ENCODE measurements at regions not wholly inside any gene's neighbourhood (a gene's known extent, or its start where the extent isn't known, plus 50 kb on each side); places are given as distances from the start of the nearest gene placed in this dataset.
"Not testable (repeated sequence)": the region's sequence is repeated elsewhere in the genome, so short reads cannot be mapped to it uniquely, and the experiment has no call there.

DNA sequence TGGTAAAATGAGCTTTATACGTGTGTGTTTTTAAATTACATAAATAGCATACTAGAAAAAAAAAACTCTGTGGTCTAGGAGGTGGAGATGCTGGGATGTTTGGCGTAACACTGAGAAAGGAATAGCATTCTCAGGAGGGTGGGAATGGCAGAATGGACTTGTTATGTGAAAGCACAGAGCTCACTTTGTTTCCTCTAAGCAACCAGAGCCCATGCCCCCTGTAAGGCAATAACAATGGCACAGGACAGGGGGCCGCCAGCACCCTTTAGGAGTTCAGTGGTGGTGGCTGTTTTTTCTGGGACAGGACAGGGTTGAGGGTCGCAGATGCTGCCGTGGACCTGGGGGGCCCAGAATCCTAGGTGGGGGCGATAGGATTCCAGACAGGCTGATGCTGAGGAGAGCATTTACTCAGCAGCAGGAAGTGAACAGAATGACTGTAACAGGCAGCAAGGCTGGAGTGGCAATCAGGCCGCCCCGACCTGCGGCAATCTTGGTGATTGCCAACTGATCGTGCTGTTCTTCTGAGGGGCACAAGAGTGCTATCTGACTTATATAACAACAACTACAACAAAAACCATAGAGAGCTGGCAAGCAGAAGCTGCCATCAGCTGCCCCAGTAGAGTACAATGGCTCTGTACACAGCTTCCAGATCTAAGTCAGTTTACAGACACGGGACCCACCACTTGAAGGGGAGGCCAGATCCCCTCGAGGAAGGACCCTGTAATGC is 160.4 kb downstream of the UACA start:
- no peak for DNase-seq (ENCODE audit: low spot score)

DNA sequence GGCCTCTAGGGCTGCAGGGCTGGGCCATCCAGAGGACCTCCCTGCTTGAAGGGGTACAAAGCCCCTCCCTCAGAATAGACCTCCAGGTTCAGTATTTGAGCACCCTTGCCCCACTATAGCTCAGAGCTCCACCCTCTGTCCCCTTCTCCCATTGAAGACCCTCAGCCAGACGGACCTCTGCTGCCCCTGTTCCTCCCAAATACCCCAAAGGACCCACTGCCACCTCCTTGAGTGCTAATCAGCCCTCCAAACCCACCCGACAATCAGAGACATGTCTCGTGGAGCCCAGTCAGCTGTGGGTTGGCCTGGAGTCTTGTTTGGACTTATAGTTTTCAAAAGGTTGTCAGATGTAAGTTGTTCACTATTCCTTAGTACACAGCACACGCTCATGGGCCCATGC is 161.1 kb downstream of the UACA start:
- no peak for DNase-seq (ENCODE audit: low spot score)

DNA sequence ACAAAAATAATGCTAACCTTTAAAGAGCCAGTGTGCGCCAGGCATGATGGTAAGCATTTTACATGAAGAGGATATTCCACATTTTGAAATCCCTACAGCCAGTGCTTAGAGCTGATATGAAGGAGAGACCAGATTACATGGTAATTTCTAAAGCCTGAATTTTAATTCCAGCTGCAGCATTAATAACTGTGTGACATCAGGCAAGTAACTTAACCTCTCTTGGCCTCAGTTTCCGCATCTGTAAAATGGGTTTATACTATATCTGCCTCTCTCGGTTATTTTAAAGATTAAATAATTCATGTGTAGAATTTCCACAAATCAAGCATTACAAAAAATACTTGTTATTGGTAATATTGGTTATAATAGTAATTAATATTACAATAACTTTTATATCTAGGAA is 165.4 kb downstream of the UACA start:
- DNase-seq (ENCODE audit: low spot score) = no peak

DNA sequence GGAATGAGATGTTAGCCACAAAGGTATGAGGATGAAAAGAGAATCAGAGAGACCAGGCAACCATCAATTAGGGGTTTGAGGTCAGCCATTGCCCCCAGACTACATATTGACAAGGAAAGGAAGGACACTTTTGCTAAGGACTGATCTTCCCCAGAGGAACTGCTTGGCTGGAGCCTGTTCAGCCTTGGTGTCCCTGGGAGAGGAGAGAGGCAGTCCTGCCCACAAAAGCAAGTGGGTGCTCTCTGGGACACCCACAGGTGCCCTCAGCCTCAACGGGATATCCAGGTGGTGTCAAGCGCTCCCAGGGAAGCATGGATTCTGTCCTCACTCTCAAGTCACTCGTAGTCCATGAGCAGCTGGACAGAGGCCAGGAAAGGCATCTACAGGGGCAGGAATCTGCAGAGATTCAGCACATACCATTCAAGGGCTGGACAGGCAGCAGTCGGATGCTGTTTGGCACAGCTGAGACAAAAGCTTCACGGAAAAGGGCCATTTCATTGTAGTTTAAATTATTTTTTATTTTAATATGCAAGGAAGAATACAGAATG is 166.2 kb downstream of the UACA start:
- no peak for DNase-seq (ENCODE audit: low spot score)

DNA sequence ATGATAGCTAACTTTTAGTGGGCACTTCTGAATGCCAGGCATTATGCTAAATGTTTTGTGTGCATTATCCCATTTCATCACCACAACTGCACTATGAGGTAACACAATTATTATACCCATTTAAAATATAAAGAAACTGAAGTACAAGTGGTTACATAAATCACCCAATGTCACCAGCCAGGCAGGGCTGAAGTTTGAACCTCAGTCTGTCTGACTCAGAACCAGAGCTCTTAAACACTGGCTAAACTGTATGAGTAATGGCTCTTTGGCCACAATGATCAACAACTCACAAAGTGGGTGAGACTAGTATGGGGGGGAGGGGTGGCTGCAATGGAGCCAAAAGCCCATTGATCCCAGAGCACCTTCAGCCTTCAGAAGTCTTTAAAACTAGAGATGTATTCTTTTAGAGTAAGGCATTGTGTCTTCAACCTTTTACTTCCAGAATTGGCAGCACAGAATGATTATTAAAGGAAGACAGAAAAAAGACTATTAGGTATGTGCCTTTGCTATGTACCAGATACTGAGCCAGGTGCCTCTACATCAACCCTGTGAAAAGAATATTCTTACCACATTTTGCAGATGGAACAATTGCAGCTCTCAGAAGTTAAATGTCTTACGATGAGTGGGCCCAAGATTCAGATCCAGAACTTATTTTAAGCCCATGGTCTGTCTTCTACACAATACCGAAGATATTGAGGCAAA is 166.9 kb downstream of the UACA start:
- peak; percentile 77 for DNase-seq (ENCODE audit: low spot score)

DNA sequence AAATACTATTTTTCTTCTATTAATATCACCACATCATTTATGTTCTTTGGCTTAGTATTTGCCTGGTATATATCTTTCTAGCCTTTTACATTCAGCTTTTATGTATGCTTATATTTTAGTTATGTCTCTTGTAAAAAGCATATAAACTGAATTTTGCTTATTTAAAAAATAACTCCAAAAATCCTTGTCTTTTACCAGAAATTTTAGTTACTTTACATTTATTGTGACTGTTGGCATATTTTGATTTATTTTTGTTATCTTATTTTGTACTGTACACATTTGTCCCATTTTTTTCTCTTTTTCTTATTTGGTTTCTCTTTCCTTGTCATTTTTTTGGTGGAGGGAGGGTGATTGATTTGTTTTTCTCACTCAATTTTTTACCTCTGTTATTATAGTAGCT is 169.6 kb downstream of the UACA start:
- DNase-seq (ENCODE audit: low spot score) = no peak

DNA sequence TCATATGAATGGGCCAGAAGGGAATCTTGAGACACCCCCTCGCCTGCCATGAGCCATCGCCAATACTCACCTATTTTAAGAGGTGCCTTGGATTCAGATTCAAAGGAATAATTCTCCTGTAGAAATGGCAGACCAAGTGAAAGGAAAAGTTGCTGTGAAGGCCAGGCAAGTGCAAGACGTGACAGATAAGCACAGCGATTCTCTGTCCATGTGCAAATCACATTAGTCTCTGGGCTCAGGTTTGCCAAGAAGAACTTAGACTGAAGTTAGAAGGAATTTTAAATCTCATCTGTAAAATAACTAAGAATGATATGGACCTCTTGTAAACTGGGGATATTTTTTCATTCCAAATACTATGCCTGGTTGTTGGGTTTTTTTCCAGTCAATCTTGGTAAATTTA is 173.6 kb downstream of the UACA start:
- no peak for DNase-seq (ENCODE audit: low spot score)

DNA sequence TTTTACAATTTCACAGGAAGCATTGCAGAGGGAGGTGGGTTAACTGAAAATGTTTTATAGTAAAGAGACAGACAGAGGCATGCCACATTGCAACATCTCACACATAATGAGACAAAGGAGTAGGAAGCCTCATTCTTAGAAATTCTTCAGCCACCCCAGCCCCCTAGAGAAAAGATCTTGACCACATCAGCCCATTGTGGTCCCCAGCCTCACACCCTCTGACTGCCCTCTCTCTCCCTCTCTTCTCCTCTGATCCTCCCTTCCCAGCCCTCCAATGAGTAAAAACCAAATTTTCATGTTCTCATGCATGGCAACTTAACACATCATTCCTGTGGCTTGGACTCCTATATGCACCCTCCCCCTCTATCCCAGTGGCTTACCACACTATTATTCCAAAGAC is 174.1 kb downstream of the UACA start:
- peak; percentile 42 for DNase-seq (ENCODE audit: low spot score)

DNA sequence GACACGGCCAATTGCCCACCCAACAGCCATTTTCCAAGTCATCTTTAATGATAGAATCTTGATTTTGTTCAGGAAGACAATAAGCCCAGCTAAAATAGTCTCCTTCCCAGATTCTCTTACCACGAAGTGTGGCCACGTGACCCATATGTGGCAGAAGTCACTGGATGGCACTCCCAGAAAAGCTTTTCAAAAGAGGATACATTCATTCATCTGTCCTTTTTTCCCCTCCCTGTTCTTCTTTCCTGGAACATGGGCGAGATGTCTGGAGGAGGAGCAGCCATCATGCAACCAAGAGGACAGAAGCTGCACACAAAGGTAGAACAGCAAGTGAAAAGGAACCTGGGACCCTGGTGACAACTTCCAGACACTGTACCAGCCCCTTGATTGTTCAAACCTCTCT is 174.7 kb downstream of the UACA start:
- no peak for DNase-seq (ENCODE audit: low spot score)

DNA sequence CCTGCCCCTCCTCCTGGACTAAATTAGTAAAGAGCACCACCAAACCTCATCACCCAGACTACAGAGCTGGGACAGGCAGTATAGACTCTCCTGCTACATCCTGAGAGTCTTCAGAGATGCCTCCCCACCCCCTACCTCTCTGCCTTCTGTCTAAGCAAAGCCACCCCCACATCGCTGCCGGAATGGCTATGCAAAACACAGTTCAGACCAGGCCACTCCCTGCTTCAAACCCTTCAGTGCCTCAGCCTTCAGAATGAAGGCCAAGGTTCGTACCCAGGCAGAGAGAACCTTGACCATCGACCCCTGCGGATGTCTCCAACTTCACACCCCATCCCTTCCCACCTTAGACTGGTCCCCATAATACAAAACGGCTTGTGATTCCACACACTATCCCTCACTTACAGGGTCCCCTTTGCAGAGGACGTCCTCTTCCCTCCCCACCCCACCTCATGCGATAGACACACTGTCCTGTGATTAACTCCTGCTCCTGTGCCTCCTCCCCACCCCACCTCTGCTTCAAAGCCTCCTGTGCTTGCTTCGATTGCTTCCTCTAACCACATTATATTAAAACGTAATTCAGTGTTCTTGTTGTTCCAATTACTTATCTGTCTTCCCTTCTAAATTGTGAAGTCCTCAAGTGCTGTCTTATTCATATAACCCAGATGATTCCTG is 175.3 kb downstream of the UACA start:
- DNase-seq (ENCODE audit: low spot score) = no peak

DNA sequence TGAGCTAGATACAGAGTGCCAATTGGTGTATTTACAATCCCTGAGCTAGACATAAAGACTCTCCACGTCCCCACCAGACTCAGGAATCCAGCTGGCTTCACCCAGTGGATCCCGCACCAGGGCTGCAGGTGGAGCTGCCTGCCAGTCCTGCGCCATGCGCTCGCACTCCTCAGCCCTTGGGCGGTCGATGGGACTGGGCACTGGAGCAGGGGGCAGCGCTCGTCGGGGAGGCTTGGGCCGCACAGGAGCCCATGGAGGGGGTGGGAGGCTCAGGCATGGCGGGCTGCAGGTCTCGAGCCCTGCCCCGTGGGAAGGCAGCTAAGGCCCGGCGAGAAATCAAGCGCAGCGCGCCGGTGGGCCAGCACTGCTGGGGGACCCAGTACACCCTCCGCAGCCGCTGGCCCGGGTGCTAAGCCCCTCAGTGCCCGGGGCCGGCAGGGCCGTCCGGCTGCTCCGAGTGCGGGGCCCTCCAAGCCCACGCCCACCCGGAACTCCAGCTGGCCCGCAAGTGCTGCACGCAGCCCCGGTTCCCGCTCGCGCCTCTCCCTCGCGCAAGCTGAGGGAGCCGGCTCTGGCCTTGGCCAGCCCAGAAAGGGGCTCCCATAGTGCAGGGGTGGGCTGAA is 176.2 kb downstream of the UACA start:
- not testable (repeated sequence) for DNase-seq (ENCODE audit: low spot score)

DNA sequence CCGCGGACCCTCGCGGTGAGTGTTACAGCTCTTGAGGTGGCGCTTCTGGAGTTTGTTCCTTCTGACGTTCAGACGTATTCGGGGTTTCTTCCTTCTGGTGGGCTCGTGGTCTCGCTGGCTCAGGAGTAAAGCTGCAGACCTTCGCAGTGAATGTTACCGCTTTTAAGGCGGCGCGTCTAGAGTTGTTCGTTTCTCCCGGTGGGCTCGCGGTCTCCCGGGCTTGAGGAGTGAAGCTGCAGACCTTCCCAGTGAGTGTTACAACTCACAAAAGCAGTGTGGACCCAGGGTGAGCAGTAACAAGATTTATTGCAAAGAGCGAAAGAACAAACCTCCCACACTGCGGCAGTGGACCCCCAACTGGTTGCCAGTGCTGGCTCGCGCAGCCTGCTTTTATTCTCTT is 177.1 kb downstream of the UACA start:
- no peak for DNase-seq (ENCODE audit: low spot score)

DNA sequence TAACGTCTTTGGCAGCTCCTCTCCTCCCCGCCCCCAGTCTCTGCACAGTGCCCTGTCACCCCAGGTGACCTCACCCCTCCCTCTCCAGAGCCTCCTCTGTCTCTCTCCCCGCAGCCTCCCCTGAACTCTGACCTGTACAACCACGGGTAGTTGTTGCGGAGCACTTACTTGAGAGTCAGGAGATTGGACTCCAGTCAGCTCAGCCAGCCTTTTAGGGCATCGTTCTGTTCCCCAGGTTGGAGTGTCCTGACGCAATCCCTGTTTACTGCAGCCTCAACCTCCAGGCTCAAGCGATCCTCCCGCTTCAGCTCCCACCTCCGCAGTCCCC is 177.7 kb downstream of the UACA start:
- no peak for DNase-seq (ENCODE audit: low spot score)

DNA sequence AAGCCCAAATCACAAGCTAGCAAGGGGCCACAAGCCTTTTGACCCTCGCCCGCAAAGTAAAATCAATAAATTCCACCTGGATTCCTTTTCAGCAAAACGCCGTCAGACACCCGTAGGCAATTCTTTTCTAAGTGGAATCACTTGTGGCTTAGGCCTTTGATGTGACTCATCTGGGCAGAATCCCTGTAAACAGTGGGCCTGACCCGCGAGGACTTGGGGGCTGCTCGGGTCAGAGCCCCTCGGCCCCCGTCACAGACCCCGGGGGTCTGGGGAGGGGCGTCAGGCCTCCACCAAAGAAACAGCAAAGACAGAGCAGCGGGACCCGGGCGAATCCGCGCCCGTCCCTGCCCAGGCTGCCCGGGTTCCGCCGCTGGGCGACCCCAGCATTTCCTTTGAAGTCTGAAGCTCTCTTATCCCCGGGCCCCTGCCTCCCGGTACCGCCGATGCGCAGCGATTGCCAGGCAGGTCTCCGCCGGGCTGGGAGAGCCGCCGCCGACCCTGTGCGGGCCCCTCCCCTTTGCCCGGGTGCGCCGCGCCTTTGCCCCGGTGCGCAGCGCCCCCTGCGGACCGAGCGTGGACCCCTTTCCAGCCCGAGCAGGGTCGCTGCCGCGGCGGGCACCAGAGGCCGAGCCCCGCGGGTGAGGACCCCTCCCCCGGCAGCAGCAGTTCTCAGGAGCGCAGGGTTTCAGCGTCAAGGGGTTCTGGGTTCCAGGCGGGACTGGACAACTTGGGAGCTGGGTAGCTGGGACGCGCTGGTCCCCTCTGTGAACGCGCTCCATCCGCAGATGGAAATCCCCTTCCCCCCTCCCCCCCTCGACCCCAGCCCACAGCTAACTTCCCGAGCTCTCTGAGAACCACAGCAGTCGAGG is 178.3 kb downstream of the UACA start:
- peak; percentile 85 for DNase-seq (ENCODE audit: low spot score)

DNA sequence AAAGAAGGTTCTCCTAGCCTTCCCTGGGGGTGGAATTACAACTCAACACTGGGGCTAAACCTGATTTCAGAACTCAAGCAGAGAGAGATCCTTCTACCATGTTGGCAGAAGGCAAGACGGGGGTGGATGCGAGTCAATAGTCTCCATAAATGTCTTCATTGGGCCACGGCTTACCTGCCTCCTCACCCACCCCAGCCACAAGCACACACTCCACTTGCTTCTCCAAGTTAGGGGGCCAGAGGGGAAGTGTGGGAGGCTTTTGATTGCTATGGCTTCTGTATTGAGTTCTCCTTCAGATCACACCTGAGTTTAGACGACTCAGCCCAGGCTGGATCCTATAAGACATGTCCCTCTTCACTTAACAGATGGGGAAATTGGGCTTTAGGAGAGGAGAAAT is 178.9 kb downstream of the UACA start:
- DNase-seq (ENCODE audit: low spot score) = no peak

DNA sequence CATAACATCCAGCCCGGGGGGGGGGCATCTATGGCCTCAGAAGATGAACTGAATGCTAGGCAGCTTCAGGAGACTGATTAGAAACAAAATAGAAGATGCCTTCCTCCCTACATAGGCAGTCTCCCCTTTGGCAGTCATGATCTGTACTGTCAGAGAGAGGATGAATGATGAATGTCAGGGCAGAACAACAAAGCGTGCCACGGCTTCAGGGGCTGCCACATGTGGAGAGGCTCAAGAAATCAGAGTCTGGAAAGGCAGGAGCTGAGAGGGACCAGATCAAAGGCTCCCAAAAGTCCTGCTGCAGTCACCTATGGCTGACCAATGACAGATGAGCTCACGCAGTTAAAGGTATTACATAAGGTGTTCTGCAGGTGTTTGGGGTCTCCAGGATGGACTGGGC is 180.4 kb downstream of the UACA start:
- no peak for DNase-seq (ENCODE audit: low spot score)

DNA sequence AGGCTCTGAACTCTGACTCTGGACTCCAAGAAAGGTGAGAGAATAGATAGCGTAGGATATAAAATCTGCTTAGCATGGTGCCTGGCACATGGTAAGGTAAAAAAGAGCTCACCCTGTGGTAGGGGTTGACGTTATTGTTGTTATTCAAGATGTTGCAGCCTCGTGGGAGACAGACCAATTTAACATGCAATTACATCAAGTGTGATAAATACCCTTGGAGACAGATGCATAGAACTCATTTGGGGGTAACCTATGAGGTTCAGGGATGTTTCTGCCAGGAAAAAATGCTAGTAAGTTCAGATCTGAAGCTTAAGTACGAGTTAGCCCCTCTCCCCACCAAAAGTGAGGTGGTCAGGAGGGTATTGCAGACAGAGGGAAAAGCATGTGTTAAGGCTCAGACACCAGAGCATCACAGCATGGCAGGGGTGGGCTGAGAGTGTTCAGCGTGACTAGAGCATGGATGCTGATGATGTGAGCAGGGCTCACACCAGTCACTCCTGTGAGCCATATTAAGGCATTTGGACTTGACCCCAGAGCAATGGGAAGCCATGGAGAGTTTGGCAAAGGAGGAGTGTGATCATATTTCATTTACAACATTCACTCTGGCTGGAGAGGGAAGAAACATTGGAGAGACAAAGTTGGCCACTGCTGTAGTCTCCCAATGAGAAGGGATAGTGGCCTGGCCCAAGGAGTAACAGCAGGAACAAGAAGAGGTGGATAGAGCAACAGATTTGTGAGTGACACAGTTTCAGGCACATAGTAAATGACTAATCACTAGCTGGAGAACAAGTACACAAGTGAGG is 181.0 kb downstream of the UACA start:
- no peak for DNase-seq (ENCODE audit: low spot score)

DNA sequence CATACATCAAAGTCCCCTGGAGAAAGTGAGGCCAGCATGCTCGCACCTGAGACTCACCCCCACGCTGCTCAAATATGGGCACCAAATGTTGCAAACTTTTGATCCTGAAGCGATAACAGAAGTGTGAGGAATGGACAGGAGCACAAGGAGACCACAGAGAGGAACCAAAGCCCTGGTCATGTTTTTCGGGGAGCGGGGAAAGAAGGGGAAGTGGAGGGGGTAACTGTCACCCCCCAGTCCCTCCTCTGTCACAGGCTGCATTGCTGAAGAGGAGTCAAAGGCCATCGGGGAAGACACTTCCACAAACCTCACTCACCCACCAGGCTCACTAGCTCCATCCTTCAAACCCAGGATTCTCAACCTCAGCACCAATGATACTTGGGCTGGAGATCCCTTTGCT is 182.4 kb downstream of the UACA start:
- DNase-seq (ENCODE audit: low spot score) = no peak

DNA sequence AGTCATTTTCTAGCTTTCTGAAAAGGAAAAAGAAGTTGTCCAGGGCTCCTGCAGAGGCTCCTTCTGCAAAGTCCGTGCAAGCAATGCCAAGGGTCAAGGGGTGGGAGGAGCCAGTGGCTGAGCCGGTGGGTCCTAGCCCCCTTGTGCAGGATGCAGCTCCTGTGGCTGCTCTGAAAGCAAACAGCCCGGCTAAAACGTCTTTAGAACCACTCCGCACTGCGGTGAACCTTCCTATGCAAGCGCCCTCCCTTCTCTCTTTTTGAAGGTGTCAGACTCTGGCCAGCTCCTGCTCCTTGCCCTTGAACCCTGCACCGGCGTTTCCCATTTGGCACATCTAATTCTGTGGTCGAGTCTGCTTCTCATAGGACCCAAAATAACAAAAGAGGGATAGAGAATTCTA is 183.1 kb downstream of the UACA start:
- no peak for DNase-seq (ENCODE audit: low spot score)

DNA sequence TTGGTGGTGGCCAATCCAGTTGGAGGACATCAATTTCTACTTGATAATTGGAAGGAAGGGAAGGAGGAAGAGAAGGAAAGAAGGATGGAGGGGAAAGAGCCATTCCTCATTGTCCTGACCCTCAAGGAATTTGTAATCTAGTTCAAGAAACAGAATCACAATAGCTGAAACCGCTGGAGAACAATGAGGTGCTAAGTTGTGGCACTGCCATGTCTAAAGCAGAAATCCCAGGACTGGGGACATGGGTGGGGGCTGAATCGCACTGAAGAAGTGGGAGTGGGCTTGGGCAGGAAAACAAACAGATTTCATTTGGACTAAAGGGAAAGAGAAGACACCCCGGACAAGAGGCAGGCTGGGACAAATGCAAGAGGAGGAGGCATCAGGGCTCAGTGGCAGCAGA is 183.6 kb downstream of the UACA start:
- DNase-seq (ENCODE audit: low spot score) = no peak

DNA sequence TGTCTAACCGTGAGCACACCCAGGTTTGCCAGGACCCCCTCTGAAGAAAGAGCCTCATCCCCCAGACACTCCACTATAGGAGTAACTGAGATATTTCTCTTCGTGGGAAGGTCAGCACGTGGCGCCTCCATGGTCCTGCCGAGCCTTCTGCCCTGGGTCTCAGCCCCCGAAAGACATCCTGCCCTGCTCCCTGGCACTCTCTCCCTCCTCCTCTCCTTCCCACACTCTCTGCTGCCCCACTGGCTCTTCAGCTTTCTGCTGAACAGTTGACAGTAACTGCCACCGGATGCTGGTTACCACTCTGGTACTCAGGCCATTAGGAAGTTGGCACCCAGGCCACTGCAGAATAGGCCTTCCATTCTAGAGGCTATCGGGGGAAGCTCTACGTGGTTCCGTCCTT is 185.2 kb downstream of the UACA start:
- DNase-seq (ENCODE audit: low spot score) = no peak
